ENCODE measurements at regions not wholly inside any gene's neighbourhood (a gene's known extent, or its start where the extent isn't known, plus 50 kb on each side); places are given as distances from the start of the nearest gene placed in this dataset.

- no peak for DNase-seq
These were observed 72.6 kb upstream of the MC3R start for GRCh38 chr20:56175884-56176283.

- peak; percentile 61 for DNase-seq
These were observed 70.3 kb upstream of the MC3R start for GRCh38 chr20:56178219-56178618.

GRCh38 chr20:56179051-56179450 is 69.5 kb upstream of the MC3R start:
- DNase-seq = no peak

GRCh38 chr20:56181583-56181982 is 66.9 kb upstream of the MC3R start:
- no peak for DNase-seq

GRCh38 chr20:56187534-56188165 is 60.9 kb upstream of the MC3R start:
- no peak for DNase-seq

- no peak for DNase-seq
These were observed 54.5 kb upstream of the MC3R start for GRCh38 chr20:56194042-56194441.

GRCh38 chr20:56195946-56196345 is 52.6 kb upstream of the MC3R start:
- no peak for DNase-seq

Data from islet precursor cell (in vitro differentiated cells).